ENCODE measurements at regions not wholly inside any gene's neighbourhood (a gene's known extent, or its start where the extent isn't known, plus 50 kb on each side); places are given as distances from the start of the nearest gene placed in this dataset.

- no peak overlapping the region for H3K27ac Mint-ChIP-seq
- peaks cover 2 to 7% of the 10 kb centered on the region in 2 donors for H3K9me3 Mint-ChIP-seq
- DNase-seq (no peak), ATAC-seq (no peak)
- Histone ChIP-seq H3K27me3 (ENCODE audit: control insufficient read depth, insufficient read depth, low read length) (no peaks in the 10 kb centered on the region), H3K27ac (ENCODE audit: low read length) (no peak overlapping the region), H3K9me3 (ENCODE audit: control insufficient read depth, insufficient read depth, low read length) (no peaks in the 10 kb centered on the region), H3K4me3 (ENCODE audit: low read length) (no peak overlapping the region), H3K4me1 (ENCODE audit: control insufficient read depth, insufficient read depth, low read length) (no peaks in the 10 kb centered on the region), H3K36me3 (ENCODE audit: control insufficient read depth, insufficient read depth, low read length) (no peaks in the 10 kb centered on the region)
- H3K4me3 Mint-ChIP-seq, result no peak overlapping the region
- H3K27me3 Mint-ChIP-seq (ENCODE audit: low read depth in 2 of 2), result no peaks in the 10 kb centered on the region
- WGBS (ENCODE audit: insufficient coverage), result 100% methylated on average over 1 of the region's 1 CpG
- no peaks in the 10 kb centered on the region for H3K4me1 Mint-ChIP-seq
- intact Hi-C loops (cut with micrococcal nuclease), result no loop called here
- H3K36me3 Mint-ChIP-seq, result no peaks in the 10 kb centered on the region
- no peak for TF ChIP-seq CTCF (IDR thresholded peaks at IDR 0.05)
Measured at GRCh38 chr4:33068539-33068938, 2348.4 kb downstream of the PCDH7 start.

- TF ChIP-seq CTCF (IDR thresholded peaks at IDR 0.05), result no peak
- H3K9me3 Mint-ChIP-seq, result peaks cover 2 to 7% of the 10 kb centered on the region in 2 donors
- DNase-seq, result no peak
- ATAC-seq, result no peak
- Histone ChIP-seq H3K4me1 (ENCODE audit: control insufficient read depth, insufficient read depth, low read length) (no peaks in the 10 kb centered on the region), H3K27me3 (ENCODE audit: control insufficient read depth, insufficient read depth, low read length) (no peaks in the 10 kb centered on the region), H3K4me3 (ENCODE audit: low read length) (no peak overlapping the region), H3K9me3 (ENCODE audit: control insufficient read depth, insufficient read depth, low read length) (no peaks in the 10 kb centered on the region), H3K36me3 (ENCODE audit: control insufficient read depth, insufficient read depth, low read length) (no peaks in the 10 kb centered on the region), H3K27ac (ENCODE audit: low read length) (no peak overlapping the region)
- H3K27ac Mint-ChIP-seq, result no peak overlapping the region
- intact Hi-C loops (cut with micrococcal nuclease), result no loop called here
- no peaks in the 10 kb centered on the region for H3K27me3 Mint-ChIP-seq (ENCODE audit: low read depth in 2 of 2)
- no peaks in the 10 kb centered on the region for H3K36me3 Mint-ChIP-seq
- H3K4me1 Mint-ChIP-seq, result no peaks in the 10 kb centered on the region
- no peak overlapping the region for H3K4me3 Mint-ChIP-seq
- 64% methylated on average over 3 of the region's 3 CpGs for WGBS (ENCODE audit: insufficient coverage)
Measured at GRCh38 chr4:33071535-33071934, 2351.4 kb downstream of the PCDH7 start.

GRCh38 chr4:33072298-33073089, 2352.3 kb downstream of the PCDH7 start:
- Mint-ChIP-seq H3K27me3 (ENCODE audit: low read depth in 2 of 2) (no peaks in the 10 kb centered on the region), H3K4me1 (no peaks in the 10 kb centered on the region), H3K27ac (no peak overlapping the region), H3K4me3 (no peak overlapping the region), H3K36me3 (no peaks in the 10 kb centered on the region), H3K9me3 (peaks cover 2 to 7% of the 10 kb centered on the region in 2 donors)
- no peak for TF ChIP-seq CTCF (IDR thresholded peaks at IDR 0.05)
- Histone ChIP-seq H3K27ac (ENCODE audit: low read length) (no peak overlapping the region), H3K36me3 (ENCODE audit: control insufficient read depth, insufficient read depth, low read length) (no peaks in the 10 kb centered on the region), H3K27me3 (ENCODE audit: control insufficient read depth, insufficient read depth, low read length) (no peaks in the 10 kb centered on the region), H3K4me1 (ENCODE audit: control insufficient read depth, insufficient read depth, low read length) (no peaks in the 10 kb centered on the region), H3K4me3 (ENCODE audit: low read length) (no peak overlapping the region), H3K9me3 (ENCODE audit: control insufficient read depth, insufficient read depth, low read length) (no peaks in the 10 kb centered on the region)
- no peak for DNase-seq
- WGBS (ENCODE audit: insufficient coverage), result 81% methylated on average over 3 of the region's 5 CpGs
- no peak for ATAC-seq
- intact Hi-C loops (cut with micrococcal nuclease), result no loop called here

- peaks cover 4 to 12% of the 10 kb centered on the region in 2 donors for H3K9me3 Mint-ChIP-seq
- H3K4me1 Mint-ChIP-seq, result no peaks in the 10 kb centered on the region
- no peaks in the 10 kb centered on the region for H3K36me3 Mint-ChIP-seq
- no peak for TF ChIP-seq CTCF (IDR thresholded peaks at IDR 0.05)
- H3K4me3 ChIP-seq (ENCODE audit: low read length), result no peak overlapping the region
- H3K9me3 ChIP-seq (ENCODE audit: control insufficient read depth, insufficient read depth, low read length), result no peaks in the 10 kb centered on the region
- no peaks in the 10 kb centered on the region for H3K4me1 ChIP-seq (ENCODE audit: control insufficient read depth, insufficient read depth, low read length)
- intact Hi-C loops (cut with micrococcal nuclease), result no loop called here
- no peak overlapping the region for H3K27ac ChIP-seq (ENCODE audit: low read length)
- 75% methylated on average over 1 of the region's 1 CpG for WGBS (ENCODE audit: insufficient coverage)
- DNase-seq, result no peak
- no peaks in the 10 kb centered on the region for H3K27me3 ChIP-seq (ENCODE audit: control insufficient read depth, insufficient read depth, low read length)
- no peak overlapping the region for H3K27ac Mint-ChIP-seq
- H3K27me3 Mint-ChIP-seq (ENCODE audit: low read depth in 2 of 2), result no peaks in the 10 kb centered on the region
- no peaks in the 10 kb centered on the region for H3K36me3 ChIP-seq (ENCODE audit: control insufficient read depth, insufficient read depth, low read length)
- no peak overlapping the region for H3K4me3 Mint-ChIP-seq
- ATAC-seq, result no peak
Measured at GRCh38 chr4:33073811-33074210, 2353.6 kb downstream of the PCDH7 start.

Measured in natural killer cell (primary cell).